SK-N-MC (cell line): ENCODE measurements at regions not wholly inside any gene's neighbourhood (a gene's known extent, or its start where the extent isn't known, plus 50 kb on each side); places are given as distances from the start of the nearest gene placed in this dataset.

Source experiments
- DNase-seq: peaks from one replicate; pipeline ENCODE4 v3.0.0-alpha.2; 2011; ENCODE audit warnings: low read depth, low spot score
- H3K27ac ChIP-seq: fragments of 200-600 bp; sonication (generic); 2 replicates; pipeline ENCODE4 v1.5.1; 2016; ENCODE audit warnings: mixed run types
- H3K36me3 ChIP-seq: fragments of 200-600 bp; sonication (generic); 2 replicates; pipeline ENCODE4 v1.6.1; 2017; ENCODE audit warnings: antibody characterized with exemption, low read length, mixed read lengths; ENCODE audit not compliant: insufficient read depth
- H3K4me3 ChIP-seq: fragments of 200-600 bp; sonication (generic); 2 replicates; pipeline ENCODE4 v1.5.1; 2016
- H3K9ac ChIP-seq: fragments of 200-600 bp; sonication (generic); 2 replicates; pipeline ENCODE4 v1.8.0; 2017; ENCODE audit warnings: mixed run types, mixed read lengths; ENCODE audit not compliant: insufficient read length
- H3K9me3 ChIP-seq: fragments of 200-600 bp; sonication (generic); 2 replicates; pipeline ENCODE4 v1.6.1; 2017; ENCODE audit warnings: low read depth, mild to moderate bottlenecking, antibody characterized with exemption, low read length, moderate library complexity, mixed read lengths
- EZH2 ChIP-seq: fragments of 200-600 bp; sonication (generic); IDR thresholded peaks from one replicate; pipeline ENCODE4 v1.6.1; 2017; ENCODE audit warnings: antibody characterized with exemption
- FOXP2 ChIP-seq: optimal IDR thresholded peaks from 2 replicates; pipeline ENCODE3; 2011; ENCODE audit warnings: mild to moderate bottlenecking, moderate library complexity; ENCODE audit not compliant: insufficient read depth; ENCODE audit errors: extremely low read length, control extremely low read depth
- POLR2AphosphoS5 ChIP-seq: IDR thresholded peaks from 2 replicates; pipeline ENCODE4 v1.6.1; 2012; ENCODE audit warnings: mild to moderate bottlenecking, low read depth, low read length, borderline replicate concordance

GRCh38 chr14:65854215-65854614, 441.7 kb downstream of the FUT8 start:
- TF ChIP-seq EZH2 (no peak), POLR2AphosphoS5 (no peak), FOXP2 (no peak)
- Histone ChIP-seq H3K36me3 (no peaks in the 10 kb centered on the region), H3K9ac (no peak overlapping the region)

GRCh38 chr14:65860956-65861611, 448.6 kb downstream of the FUT8 start:
- H3K9ac ChIP-seq = no peak overlapping the region
- TF ChIP-seq POLR2AphosphoS5 (no peak), EZH2 (no peak), FOXP2 (no peak)

More at GRCh38 chr14:65854215-65854614, 441.7 kb downstream of the FUT8 start:
- DNase-seq = no peak
- no peaks in the 10 kb centered on the region for H3K9me3 ChIP-seq
- no peak overlapping the region for H3K4me3 ChIP-seq
- H3K27ac ChIP-seq = no peak overlapping the region

GRCh38 chr14:65864549-65864948, 452.0 kb downstream of the FUT8 start:
- TF ChIP-seq POLR2AphosphoS5 (no peak), EZH2 (no peak), FOXP2 (no peak)
- Histone ChIP-seq H3K9ac (no peak overlapping the region), H3K27ac (peak overlapping the region; percentile 86), H3K9me3 (no peaks in the 10 kb centered on the region), H3K36me3 (no peaks in the 10 kb centered on the region), H3K4me3 (peak overlapping the region; percentile 61)
- DNase-seq = peak; percentile 37

More at GRCh38 chr14:65860956-65861611, 448.6 kb downstream of the FUT8 start:
- Histone ChIP-seq H3K9me3 (no peaks in the 10 kb centered on the region), H3K4me3 (no peak overlapping the region), H3K27ac (no peak overlapping the region), H3K36me3 (no peaks in the 10 kb centered on the region)
- DNase-seq = no peak

- peak overlapping the region; percentile 86 for H3K27ac ChIP-seq
- H3K4me3 ChIP-seq = peak overlapping the region; percentile 61
- no peaks in the 10 kb centered on the region for H3K36me3 ChIP-seq
- no peak overlapping the region for H3K9ac ChIP-seq
- no peak for TF ChIP-seq FOXP2
- no peak for TF ChIP-seq EZH2
- TF ChIP-seq POLR2AphosphoS5 = no peak
- DNase-seq = no peak
- no peaks in the 10 kb centered on the region for H3K9me3 ChIP-seq
Observed at GRCh38 chr14:65864984-65865383, 452.5 kb downstream of the FUT8 start.

- H3K27ac ChIP-seq = no peak overlapping the region
- DNase-seq = no peak
- H3K9me3 ChIP-seq = no peaks in the 10 kb centered on the region
- no peaks in the 10 kb centered on the region for H3K36me3 ChIP-seq
- no peak for TF ChIP-seq FOXP2
- TF ChIP-seq EZH2 = no peak
- no peak for TF ChIP-seq POLR2AphosphoS5
- no peak overlapping the region for H3K9ac ChIP-seq
- no peak overlapping the region for H3K4me3 ChIP-seq
Observed at GRCh38 chr14:65866448-65866847, 453.9 kb downstream of the FUT8 start.

- H3K27ac ChIP-seq = no peak overlapping the region
- no peak overlapping the region for H3K4me3 ChIP-seq
- no peak for TF ChIP-seq EZH2
- no peak for TF ChIP-seq POLR2AphosphoS5
- TF ChIP-seq FOXP2 = no peak
- no peak overlapping the region for H3K9ac ChIP-seq
- no peaks in the 10 kb centered on the region for H3K36me3 ChIP-seq
- no peak for DNase-seq
- H3K9me3 ChIP-seq = no peaks in the 10 kb centered on the region
Observed at GRCh38 chr14:65866886-65867285, 454.4 kb downstream of the FUT8 start.

- no peak overlapping the region for H3K4me3 ChIP-seq
- no peak overlapping the region for H3K9ac ChIP-seq
- no peak for TF ChIP-seq EZH2
- TF ChIP-seq FOXP2 = no peak
- no peak for TF ChIP-seq POLR2AphosphoS5
- no peaks in the 10 kb centered on the region for H3K9me3 ChIP-seq
- DNase-seq = no peak
- H3K27ac ChIP-seq = no peak overlapping the region
- H3K36me3 ChIP-seq = no peaks in the 10 kb centered on the region
Observed at GRCh38 chr14:65867333-65867732, 454.8 kb downstream of the FUT8 start.

- no peaks in the 10 kb centered on the region for H3K9me3 ChIP-seq
- H3K4me3 ChIP-seq = no peak overlapping the region
- H3K9ac ChIP-seq = no peak overlapping the region
- DNase-seq = no peak
- no peaks in the 10 kb centered on the region for H3K36me3 ChIP-seq
- no peak for TF ChIP-seq EZH2
- TF ChIP-seq FOXP2 = no peak
- TF ChIP-seq POLR2AphosphoS5 = no peak
- no peak overlapping the region for H3K27ac ChIP-seq
Observed at GRCh38 chr14:65872536-65872935, 460.0 kb downstream of the FUT8 start.

GRCh38 chr14:65877166-65877565, 464.6 kb downstream of the FUT8 start:
- no peak overlapping the region for H3K27ac ChIP-seq
- no peaks in the 10 kb centered on the region for H3K9me3 ChIP-seq
- no peak for DNase-seq
- TF ChIP-seq POLR2AphosphoS5 (no peak), FOXP2 (no peak), EZH2 (no peak)
- H3K36me3 ChIP-seq = no peaks in the 10 kb centered on the region
- no peak overlapping the region for H3K4me3 ChIP-seq
- H3K9ac ChIP-seq = no peak overlapping the region
